GM21390 (cell line): ENCODE measurements at regions not wholly inside any gene's neighbourhood (a gene's known extent, or its start where the extent isn't known, plus 50 kb on each side); places are given as distances from the start of the nearest gene placed in this dataset.
A peak's percentile ranks its signal among the peaks of the same experiment; 100 is the strongest.

Experiments used
- ATAC-seq: cut with Tn5 transposase; IDR thresholded peaks from one replicate; pipeline ENCODE4 v1.9.1; 2021; ENCODE audit not compliant: unreplicated experiment

DNA sequence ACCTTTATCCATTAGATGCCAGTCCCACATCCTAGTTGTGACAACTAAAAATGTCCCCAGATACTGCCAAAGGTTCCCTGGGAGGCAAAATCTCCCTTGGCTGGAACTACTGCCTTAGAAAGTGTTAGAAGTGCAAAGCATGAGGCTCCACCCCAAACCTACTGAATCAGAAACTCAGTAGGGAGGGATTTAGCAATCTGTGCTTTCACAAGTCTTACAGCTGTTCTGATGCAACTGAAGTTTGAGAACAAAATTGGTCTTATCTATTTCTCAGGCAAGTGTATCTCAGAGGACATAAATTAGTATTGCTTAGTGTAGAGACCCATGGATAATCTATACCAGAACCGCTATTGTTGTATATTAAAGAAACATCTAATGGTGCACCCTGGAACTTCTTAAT, 70.2 kb downstream of the CLDN1 start:
- no peak for ATAC-seq

GRCh38 chr3:190249414-190249813, 72.8 kb downstream of the CLDN1 start:
- no peak for ATAC-seq

DNA sequence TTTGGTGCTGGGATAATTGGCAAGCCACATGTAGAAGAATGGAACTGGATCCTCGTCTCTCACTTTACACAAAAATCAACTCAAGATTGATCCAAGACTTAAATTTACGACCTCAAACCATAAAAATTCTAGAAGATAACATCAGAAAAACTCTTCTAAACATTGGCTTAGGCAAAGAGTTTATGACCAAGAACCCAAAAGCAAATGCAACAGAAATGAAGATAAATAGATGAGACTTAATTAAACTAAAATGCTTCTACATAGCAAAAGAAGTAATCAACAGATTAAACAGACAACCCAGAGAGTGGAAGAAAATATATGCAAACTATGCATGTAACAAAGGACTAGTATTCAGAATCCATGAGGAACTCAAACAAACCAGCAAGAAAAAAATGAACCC, 80.1 kb downstream of the CLDN1 start:
- no peak for ATAC-seq

GRCh38 chr3:190239325-190239724, 82.9 kb downstream of the CLDN1 start:
- ATAC-seq, result no peak

GRCh38 chr3:190238871-190239270, 83.4 kb downstream of the CLDN1 start:
- ATAC-seq, result no peak

GRCh38 chr3:190234621-190235020, 87.6 kb downstream of the CLDN1 start:
- ATAC-seq, result no peak

GRCh38 chr3:190229632-190230424, 92.4 kb downstream of the CLDN1 start:
- peak; percentile 61 for ATAC-seq

DNA sequence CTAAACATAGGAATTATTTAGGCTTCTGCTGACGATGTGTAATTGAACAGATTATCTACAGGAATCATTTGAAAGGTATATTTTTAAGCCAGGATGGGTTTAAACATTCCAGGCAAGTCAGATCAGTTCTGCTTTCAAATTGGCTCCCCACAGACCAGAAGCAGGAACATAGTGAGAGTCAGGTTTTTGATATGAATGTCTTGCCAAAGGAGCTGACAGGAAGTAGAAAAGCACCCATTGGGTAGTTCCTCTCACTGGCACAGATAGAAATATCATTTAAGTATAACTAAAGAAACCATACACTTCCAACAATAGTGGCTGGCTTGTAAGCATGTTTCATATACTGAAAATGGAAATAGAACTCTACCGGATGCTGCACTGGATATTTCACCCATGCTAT, 95.2 kb downstream of the CLDN1 start:
- no peak for ATAC-seq

DNA sequence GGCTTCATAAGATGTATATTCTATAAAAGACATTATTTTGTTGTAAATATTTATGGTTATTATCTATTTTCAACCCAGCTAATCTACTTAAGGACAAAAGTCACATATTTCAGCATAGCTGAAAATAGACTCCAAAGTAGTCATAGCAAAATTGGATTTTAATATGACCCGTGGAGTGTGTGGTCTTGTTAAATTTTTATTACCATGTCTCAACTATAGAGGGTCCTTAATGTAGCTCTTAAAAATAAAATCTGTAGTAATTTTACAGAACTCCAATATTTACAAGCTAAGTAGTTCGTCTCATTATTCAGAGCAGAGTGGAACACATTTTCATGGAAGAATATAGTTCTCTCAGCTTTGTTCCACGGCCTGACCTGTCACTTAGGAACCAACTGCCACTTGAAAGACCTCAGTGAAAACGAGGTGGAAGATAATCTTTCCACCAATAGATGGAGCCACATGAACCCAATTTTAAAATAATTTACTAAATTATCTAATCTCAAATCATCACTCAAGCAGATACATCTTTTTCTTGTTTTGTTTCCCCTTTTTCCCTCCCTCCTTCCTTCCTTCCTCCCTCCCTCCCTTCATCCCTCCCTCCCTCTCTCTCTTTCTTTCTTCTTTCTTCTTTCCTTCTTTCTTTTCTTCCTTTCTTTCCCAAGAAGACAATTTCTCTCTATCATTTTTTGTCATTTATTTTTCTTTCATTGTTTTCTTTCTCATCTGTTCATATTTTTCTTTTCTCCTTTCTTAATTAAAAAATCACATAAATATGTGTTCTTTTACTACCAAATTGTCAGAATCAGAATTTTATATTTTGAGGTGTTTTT, 97.2 kb downstream of the CLDN1 start:
- no peak for ATAC-seq

GRCh38 chr3:190224456-190224855, 97.8 kb downstream of the CLDN1 start:
- ATAC-seq, result no peak

DNA sequence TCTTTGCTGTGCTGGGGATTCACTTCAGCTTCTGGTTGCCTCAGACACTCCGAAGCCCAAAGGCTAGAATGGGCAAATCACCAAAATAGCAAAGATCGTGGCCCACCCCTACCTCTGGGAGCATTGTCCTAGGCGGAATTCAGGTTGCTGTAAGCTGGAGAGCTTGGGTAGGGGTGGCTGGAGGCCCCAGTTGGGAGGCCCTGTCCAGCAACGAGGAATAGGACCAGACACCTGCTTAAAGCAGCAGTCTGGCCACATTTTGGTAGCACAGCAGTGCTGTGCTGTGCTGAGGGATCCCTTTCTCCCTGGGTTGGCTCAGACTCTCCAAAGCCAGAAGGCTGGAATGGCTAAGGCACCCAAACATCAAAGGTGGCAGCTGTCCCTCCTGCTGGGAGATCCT, 99.3 kb downstream of the CLDN1 start:
- no peak for ATAC-seq

GRCh38 chr3:190222360-190222759, 99.9 kb downstream of the CLDN1 start:
- ATAC-seq, result no peak

DNA sequence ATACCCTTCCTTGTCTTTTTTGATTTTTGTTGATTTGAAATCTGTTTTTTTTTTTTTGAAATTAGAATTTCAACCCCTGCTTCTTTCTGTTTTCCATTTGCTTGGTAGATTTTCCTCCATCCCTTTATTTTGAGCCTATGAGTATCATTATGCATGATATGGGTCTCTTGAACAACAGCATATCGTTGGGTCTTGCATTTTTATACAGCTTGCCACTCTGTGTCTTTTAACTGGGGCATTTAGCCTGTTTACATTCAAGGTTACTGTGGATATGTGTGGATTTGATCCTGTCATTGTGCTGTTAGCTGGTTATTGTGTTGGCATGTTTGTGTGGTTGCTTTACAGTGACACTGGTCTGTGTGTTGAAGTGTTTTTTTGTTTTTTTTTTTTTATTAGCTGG, 99.7 kb upstream of the P3H2 start:
- no peak for ATAC-seq

GRCh38 chr3:190217081-190217480, 96.4 kb upstream of the P3H2 start:
- ATAC-seq, result no peak

GRCh38 chr3:190213727-190214126, 93.0 kb upstream of the P3H2 start:
- no peak for ATAC-seq

- no peak for ATAC-seq
These were observed 89.9 kb upstream of the P3H2 start for GRCh38 chr3:190210608-190211007.

DNA sequence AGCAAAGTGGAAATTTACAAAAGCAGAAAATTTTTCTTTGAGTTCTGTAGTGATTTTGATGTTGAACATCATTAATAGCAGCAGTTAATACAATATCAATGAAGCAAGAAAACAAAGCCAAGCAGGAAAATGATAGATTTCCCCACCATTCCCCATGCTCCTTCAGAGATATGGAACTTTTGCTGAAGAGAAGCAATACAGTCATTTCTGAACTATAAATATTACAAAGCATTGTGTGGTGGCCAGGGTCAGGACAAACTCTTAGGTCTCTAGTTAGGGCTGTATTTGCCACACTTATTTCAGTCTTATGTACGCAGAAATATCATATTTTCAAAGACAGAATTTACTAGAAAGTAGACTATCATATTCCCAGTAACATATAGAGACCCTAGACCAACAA, 88.8 kb upstream of the P3H2 start:
- ATAC-seq, result no peak

GRCh38 chr3:190208196-190208595, 87.5 kb upstream of the P3H2 start:
- no peak for ATAC-seq

- ATAC-seq, result peak; percentile 70
These were observed 85.0 kb upstream of the P3H2 start for GRCh38 chr3:190205739-190206138.

DNA sequence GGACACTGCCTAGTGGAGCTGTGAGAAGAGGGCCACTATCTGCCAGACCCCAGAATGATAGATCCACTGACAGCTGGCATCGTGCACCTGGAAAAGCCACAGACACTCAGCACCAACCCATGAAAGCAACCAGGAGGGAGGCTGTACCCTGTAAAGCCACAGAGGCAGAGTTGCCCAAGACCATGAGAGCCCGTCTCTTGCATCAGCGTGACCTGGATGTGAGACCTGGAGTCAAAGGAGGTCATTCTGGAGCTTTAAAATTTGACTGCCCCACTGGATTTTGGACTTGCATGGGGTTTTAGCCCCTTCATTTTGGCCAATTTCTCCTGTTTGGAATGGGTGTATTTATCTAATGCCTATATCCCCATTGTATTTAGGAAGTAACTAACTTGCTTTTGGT, 83.5 kb upstream of the P3H2 start:
- no peak for ATAC-seq

- no peak for ATAC-seq
These were observed 76.7 kb upstream of the P3H2 start for GRCh38 chr3:190197346-190197763.

DNA sequence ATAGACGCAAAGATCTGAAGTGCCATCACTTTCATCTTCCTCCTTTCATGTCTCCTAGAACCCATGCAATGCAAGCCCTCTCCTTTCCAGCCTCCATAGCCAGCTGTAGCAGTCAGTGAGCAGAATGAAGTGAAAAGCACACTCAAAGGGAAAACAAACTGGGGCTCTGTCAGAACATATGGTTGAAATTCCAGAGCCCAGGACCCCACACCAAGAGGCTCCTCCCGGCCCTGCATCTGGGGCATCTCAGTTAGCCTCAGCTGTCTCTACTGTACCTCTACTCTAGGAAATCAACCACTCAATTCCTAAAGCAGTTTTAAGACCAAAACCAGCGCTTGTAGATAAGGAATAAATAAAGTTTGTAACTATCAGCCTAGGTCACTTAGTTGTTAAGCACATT, 73.8 kb upstream of the P3H2 start:
- ATAC-seq, result no peak
